ENCODE measurements at regions not wholly inside any gene's neighbourhood (a gene's known extent, or its start where the extent isn't known, plus 50 kb on each side); places are given as distances from the start of the nearest gene placed in this dataset.

DNA sequence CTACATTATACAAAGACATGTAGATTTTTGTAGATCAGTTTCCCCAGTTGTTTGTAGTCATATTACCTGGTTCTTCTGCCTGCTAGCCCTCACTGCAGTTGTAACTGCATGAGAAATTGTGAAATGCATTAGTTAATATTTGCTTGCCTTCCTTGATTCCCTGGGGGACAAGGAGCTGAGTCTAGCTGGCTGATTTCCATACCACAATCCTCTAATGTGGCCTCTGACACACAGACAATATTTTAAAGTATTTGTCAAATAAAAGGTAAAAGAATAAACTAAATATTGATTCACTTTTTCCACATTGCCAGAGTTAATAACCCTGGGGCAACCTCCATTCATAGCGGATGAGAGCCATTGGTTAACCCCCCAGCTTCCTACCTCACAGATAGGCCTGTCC is 128.8 kb upstream of the TMEM132C start:
- TF ChIP-seq GABPA (IDR thresholded peaks at IDR 0.05; ENCODE audit: low read depth), result no peak
- TF ChIP-seq, protein P1, sequence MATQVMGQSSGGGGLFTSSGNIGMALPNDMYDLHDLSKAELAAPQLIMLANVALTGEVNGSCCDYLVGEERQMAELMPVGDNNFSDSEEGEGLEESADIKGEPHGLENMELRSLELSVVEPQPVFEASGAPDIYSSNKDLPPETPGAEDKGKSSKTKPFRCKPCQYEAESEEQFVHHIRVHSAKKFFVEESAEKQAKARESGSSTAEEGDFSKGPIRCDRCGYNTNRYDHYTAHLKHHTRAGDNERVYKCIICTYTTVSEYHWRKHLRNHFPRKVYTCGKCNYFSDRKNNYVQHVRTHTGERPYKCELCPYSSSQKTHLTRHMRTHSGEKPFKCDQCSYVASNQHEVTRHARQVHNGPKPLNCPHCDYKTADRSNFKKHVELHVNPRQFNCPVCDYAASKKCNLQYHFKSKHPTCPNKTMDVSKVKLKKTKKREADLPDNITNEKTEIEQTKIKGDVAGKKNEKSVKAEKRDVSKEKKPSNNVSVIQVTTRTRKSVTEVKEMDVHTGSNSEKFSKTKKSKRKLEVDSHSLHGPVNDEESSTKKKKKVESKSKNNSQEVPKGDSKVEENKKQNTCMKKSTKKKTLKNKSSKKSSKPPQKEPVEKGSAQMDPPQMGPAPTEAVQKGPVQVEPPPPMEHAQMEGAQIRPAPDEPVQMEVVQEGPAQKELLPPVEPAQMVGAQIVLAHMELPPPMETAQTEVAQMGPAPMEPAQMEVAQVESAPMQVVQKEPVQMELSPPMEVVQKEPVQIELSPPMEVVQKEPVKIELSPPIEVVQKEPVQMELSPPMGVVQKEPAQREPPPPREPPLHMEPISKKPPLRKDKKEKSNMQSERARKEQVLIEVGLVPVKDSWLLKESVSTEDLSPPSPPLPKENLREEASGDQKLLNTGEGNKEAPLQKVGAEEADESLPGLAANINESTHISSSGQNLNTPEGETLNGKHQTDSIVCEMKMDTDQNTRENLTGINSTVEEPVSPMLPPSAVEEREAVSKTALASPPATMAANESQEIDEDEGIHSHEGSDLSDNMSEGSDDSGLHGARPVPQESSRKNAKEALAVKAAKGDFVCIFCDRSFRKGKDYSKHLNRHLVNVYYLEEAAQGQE (IDR thresholded peaks at IDR 0.05; ENCODE audit: insufficient replicate concordance, low read depth), result no peak
- TF ChIP-seq, protein P2, sequence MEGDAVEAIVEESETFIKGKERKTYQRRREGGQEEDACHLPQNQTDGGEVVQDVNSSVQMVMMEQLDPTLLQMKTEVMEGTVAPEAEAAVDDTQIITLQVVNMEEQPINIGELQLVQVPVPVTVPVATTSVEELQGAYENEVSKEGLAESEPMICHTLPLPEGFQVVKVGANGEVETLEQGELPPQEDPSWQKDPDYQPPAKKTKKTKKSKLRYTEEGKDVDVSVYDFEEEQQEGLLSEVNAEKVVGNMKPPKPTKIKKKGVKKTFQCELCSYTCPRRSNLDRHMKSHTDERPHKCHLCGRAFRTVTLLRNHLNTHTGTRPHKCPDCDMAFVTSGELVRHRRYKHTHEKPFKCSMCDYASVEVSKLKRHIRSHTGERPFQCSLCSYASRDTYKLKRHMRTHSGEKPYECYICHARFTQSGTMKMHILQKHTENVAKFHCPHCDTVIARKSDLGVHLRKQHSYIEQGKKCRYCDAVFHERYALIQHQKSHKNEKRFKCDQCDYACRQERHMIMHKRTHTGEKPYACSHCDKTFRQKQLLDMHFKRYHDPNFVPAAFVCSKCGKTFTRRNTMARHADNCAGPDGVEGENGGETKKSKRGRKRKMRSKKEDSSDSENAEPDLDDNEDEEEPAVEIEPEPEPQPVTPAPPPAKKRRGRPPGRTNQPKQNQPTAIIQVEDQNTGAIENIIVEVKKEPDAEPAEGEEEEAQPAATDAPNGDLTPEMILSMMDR (IDR thresholded peaks at IDR 0.05; ENCODE audit: insufficient read depth, low read length), result no peak
- no peak for TF ChIP-seq POLR2AphosphoS5 (IDR thresholded peaks at IDR 0.05; ENCODE audit: low read depth)
- no peak for TF ChIP-seq SPI1 (IDR thresholded peaks at IDR 0.05; ENCODE audit: borderline replicate concordance, low read depth)
- H3K27ac ChIP-seq (replicated peaks), result no peak overlapping the region

DNA sequence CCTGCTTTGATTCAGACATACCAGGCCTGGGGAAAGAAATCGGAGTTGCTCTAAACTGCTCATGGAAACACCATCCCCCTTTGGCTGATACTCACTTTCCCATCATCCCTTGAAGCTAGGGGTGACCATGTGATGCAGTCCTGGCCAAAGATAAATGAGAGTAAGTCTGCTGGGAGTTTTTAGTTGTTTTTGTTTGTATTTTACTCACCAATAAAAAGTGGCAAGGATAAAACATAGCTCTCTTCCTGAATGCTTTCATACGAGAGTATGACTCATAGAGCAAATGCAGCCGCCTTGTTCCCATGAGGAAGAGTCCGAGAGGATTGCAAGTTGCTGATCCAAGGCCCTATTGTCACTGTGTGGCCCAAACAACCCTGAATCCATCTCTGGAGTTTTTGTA is 126.4 kb upstream of the TMEM132C start:
- no peak overlapping the region for H3K4me3 ChIP-seq (replicated peaks; ENCODE audit: insufficient read depth, low read length)
- no peak for DNase-seq (ENCODE audit: low read depth in 1 of 2, low spot score in 1 of 2)

More for the DNA sequence above, 128.8 kb upstream of the TMEM132C start:
- no peak for DNase-seq (ENCODE audit: low read depth in 1 of 2, low spot score in 1 of 2)
- no peak overlapping the region for H3K4me3 ChIP-seq (replicated peaks; ENCODE audit: insufficient read depth, low read length)
- H3K27me3 ChIP-seq (ENCODE audit: insufficient read depth, poor library complexity, severe bottlenecking), result no peaks in the 10 kb centered on the region

DNA sequence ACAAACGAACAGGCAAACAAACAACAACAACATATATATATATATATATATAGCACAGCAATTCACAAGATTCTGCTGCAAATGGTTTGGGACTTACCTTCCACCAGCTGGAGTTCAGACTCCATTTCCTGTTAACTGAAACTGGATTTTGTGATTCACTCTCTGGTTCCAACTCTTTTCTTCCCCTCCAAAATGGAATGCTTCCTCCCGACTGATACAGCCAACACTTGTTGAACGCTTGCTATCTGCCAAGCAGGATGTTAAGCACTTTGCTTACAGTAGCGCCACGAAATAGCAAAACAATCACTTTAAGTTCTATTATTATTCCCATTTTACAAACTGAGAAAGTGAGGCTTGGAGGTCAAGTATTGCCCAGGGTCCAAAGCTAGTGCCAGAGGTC is 116.0 kb upstream of the TMEM132C start:
- H3K27ac ChIP-seq (replicated peaks), result no peak overlapping the region
- DNase-seq (ENCODE audit: low read depth in 1 of 2, low spot score in 1 of 2), result no peak
- no peak for TF ChIP-seq POLR2AphosphoS5 (IDR thresholded peaks at IDR 0.05; ENCODE audit: low read depth)
- TF ChIP-seq GABPA (IDR thresholded peaks at IDR 0.05; ENCODE audit: low read depth), result no peak
- TF ChIP-seq, protein P1 (IDR thresholded peaks at IDR 0.05; ENCODE audit: insufficient replicate concordance, low read depth), result no peak
- TF ChIP-seq, protein P2 (IDR thresholded peaks at IDR 0.05; ENCODE audit: insufficient read depth, low read length), result no peak
- TF ChIP-seq SPI1 (IDR thresholded peaks at IDR 0.05; ENCODE audit: borderline replicate concordance, low read depth), result no peak
- no peaks in the 10 kb centered on the region for H3K27me3 ChIP-seq (ENCODE audit: insufficient read depth, poor library complexity, severe bottlenecking)
- H3K4me3 ChIP-seq (replicated peaks; ENCODE audit: insufficient read depth, low read length), result no peak overlapping the region

More for the DNA sequence above, 126.4 kb upstream of the TMEM132C start:
- no peak overlapping the region for H3K27ac ChIP-seq (replicated peaks)
- no peaks in the 10 kb centered on the region for H3K27me3 ChIP-seq (ENCODE audit: insufficient read depth, poor library complexity, severe bottlenecking)
- no peak for TF ChIP-seq POLR2AphosphoS5 (IDR thresholded peaks at IDR 0.05; ENCODE audit: low read depth)
- TF ChIP-seq GABPA (IDR thresholded peaks at IDR 0.05; ENCODE audit: low read depth), result no peak
- no peak for TF ChIP-seq SPI1 (IDR thresholded peaks at IDR 0.05; ENCODE audit: borderline replicate concordance, low read depth)
- TF ChIP-seq, protein P2 (IDR thresholded peaks at IDR 0.05; ENCODE audit: insufficient read depth, low read length), result no peak
- TF ChIP-seq, protein P1 (IDR thresholded peaks at IDR 0.05; ENCODE audit: insufficient replicate concordance, low read depth), result no peak

Data from HL-60 (cell line).